GM21576 (cell line): ENCODE measurements at regions not wholly inside any gene's neighbourhood (a gene's known extent, or its start where the extent isn't known, plus 50 kb on each side); places are given as distances from the start of the nearest gene placed in this dataset.
"Not testable (repeated sequence)": the region's sequence is repeated elsewhere in the genome, so short reads cannot be mapped to it uniquely, and the experiment has no call there.

Experiments
- ATAC-seq: cut with Tn5 transposase; IDR thresholded peaks from one replicate; pipeline ENCODE4 v1.9.1; 2021; ENCODE audit warnings: mild to moderate bottlenecking, moderate library complexity; ENCODE audit not compliant: unreplicated experiment

DNA sequence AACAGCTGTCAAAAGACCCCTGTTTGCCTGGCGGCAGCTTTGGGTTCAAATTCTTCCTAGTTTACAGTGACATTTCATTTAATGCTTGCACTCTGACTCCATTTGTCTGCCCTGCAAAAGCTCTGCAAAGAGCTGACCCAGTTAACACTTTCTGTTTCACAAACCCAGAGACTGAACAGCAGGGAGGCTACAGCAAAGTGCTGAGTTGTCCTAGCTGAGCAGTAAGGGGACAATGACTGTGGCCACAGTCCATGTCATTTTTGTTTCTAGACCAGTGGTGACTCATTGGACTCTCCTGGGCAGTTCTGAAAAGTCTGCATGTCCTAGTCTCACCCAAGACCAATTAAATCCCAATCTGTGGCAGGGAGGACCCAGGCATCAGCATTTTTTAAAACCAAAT, 994.8 kb upstream of the WWC1 start:
- ATAC-seq = no peak

DNA sequence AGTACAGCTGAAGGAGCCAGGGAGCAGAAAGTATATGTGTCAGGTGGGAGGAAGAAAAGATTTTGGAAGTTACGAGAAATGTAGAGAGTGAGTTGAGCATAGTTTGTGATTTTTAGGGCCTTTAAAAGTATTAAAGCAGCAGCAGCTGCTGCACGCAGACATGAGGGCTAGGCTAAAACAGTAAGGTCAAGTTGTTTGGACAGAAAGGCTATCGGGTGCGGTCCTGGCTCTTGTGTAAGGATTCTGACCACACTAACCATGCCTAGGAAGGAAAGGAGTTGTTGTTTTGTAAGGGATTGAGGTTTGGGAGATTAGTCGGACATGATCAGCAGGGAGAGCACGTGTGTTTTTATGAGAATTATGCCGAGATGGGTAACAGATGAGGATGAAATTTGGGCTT, 991.6 kb upstream of the WWC1 start:
- ATAC-seq = not testable (repeated sequence)

DNA sequence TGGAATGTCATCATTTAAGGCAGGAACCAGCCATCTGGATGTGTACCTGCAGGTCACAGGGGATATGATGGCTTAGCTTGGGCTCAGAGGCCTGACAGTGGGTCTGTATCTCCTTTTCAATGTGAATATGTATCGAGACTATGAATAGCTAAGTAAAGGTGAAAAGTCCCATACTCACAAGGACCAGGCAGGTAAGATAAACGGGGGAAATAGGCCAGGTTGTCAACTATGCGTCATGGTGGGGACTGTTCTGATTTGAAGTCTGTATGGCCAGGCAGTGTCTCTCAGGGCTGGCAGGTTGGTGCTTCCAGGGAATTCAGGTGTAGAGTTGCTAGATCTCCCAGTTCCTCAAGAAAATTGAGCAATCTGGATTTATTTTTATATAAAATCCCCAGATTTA, 987.9 kb upstream of the WWC1 start:
- no peak for ATAC-seq

DNA sequence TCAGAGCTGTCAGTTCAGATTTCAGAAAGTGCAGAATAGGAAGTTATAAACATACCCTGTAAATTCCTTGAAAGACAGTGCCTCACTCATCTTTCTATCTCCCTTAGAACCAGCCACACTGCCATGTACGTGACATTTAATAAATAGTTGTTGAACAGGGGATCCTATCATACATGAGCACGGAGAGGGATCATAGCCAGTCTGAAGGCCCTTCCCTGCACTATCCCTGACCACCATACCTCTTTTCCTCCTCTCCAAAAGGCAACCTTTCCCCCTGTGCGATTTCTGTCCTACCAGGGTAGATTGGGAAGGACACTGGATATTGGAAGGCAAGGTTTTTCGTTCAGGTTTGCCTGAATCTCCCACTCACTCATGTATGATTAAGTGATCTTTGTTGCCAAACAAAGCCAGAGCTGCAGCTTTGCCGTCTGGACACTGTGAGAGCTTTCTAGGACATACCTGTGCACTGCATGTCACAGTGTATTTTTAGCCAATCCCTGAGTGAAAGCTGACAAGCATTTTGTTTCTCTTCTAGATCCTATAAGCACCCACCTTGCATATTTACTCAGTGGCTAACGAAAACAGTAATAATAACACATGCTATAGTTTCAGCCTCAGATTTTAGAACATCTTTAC, 986.5 kb upstream of the WWC1 start:
- no peak for ATAC-seq

DNA sequence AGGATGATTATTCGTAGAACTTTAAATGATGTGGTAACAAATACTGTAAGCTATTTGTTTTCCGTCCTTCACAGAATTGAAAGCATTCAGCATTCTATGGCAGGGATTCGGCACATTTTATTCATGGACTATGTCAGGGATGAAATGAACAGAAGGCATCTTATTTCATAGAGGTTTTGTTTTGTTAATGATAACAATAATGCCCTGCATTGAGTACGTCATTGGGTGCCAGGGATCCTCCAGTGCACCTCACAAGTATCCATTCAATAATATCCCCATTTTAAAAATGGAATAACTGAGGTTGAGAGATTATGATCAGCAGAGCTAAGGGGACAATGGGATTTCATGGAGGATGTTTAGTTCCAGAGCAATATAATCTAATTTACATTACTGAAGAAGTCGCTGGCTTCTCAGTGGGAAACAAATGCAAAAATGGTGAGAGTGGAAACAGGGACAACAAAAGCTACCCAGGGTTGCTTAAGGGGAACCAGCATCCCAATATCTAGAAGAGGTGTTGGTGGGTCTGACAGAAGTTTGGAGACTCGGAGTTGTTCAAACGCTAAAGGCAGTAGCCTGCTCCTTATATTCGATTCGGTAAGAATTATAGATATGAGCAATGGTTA, 985.7 kb upstream of the WWC1 start:
- no peak for ATAC-seq

DNA sequence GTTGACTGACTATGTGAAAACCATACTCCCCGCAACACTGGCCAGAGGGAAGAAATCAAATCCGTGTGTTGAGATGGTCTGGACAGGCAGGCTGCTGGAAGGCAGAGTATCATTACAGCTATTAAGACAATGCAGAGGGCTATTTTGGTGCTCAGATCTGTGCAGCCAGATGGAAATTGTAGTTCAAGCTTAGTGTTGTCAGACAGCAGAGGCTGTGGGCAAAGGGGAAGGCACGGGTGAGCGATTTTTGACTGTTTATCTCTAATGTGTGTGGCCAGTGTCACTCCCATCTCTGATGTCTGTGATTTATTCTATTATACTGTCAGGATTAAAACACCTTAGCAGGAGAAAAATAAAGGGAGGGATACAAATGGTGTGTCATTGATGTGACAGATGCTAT, 984.4 kb upstream of the WWC1 start:
- no peak for ATAC-seq

DNA sequence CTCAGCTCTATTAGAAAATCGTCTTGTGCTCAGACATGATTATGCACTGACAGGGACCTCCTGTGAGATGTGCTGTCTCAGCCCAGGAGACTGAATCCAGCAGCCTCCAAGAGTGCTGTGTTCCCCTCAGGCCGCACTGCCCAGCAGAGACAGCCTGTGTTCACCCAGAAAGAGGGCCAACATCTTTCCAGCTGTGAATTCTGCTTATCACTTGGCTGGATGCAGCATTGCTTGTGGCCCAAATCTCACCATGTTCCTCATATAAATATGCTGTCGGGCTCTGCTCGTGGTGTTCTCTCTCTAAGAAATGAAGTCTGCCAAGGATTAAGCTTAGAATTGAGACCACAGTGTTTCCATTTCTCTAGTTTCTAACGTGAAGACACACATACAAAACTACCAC, 983.0 kb upstream of the WWC1 start:
- ATAC-seq = no peak

DNA sequence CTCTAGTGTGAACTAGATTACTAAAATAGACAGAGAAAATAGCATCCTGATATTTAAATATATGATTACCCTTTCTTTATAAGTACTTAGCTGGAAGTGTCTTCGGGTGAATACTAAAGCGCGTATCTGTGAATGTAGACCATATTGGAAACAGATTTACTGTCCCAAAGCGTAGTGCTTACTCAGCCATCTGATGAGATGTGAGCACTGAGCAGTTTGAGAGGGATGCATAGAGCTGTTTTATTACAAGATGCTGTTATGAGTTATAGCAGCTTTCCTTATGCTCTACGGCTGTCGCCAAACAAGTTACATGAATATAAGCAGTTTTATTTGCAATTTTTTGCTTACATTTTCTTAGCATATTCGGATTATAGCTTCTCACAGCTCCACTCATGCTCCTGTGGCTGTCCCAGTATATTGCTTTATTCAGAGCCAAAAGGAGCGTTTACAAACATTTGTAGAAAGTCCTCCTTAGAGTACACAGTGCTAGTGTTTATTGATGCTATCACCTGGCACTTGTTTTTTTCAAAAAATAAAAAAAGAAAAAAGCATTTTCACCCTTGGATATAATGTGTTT, 981.4 kb upstream of the WWC1 start:
- ATAC-seq = no peak

DNA sequence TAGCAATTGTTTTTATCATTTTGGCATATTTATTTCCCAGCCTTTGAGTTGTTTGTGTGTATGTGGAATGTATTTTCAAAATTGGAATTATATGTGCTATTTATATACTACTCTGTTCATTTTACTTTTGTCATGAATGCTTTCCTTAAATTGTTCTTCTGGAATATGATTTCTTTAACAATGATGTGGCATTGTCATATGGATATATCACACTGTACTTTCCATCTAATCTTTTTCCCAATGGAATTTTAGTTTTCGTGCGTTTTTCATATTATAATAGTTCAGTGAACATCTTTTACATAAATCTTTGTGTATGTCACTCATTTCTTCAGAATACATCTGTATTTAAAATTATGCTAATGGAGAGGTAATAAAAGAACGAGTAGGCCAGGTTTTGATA, 980.1 kb upstream of the WWC1 start:
- no peak for ATAC-seq

DNA sequence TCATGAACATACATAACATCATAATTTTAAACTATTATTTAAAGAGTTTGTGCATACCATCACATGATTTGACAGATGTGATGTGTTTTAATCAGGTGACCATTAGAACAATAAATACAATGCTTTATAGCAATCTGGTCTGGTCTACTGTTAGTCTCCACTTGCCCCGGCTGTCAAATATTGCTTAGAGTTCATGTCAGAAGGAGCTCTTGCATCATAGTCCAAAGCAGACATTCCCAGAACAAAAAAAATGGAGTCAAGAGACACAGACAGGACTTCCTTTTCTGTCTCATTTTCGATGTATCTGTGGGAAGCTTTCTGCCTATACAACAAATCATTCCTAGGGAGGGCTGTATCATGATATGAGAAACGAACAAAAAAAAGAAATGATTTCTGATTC, 979.2 kb upstream of the WWC1 start:
- no peak for ATAC-seq

DNA sequence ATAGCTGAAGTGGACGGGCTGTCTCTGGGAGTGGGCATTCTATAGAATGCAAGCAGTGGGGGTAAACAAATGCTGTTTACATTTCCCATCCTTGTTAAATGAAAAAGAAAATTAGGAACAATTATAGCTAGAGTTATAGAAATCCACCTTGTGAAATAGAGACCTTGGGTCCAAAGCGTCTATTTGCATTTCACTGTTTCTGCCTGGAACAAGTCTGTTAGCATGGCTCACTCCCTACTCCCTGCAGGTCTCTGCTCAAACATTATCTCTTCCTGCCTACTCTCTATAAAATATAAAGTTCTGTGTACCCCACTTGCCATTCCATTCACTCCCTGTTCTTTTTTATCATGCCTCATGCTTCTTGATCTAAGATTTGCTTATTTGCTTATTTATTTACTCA, 975.7 kb upstream of the WWC1 start:
- ATAC-seq = no peak

DNA sequence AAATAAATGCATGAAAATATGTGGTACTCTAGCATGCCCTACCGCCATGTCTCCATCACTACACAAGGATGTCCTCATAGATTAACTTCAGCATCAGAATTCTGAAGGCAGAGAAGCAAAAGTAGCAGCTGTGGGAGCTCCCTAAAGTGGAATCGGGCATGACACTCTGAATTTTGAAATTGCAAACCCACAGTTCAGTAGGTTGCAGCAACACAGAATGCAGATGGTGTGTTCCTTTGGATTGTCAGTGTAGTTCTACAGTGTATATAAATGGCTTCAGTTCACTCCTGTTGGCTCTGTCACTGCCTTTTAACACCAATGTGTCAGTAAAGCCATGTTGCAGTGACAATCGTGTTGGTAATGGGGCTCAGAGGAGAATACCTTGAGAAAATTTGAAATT, 973.6 kb upstream of the WWC1 start:
- no peak for ATAC-seq

DNA sequence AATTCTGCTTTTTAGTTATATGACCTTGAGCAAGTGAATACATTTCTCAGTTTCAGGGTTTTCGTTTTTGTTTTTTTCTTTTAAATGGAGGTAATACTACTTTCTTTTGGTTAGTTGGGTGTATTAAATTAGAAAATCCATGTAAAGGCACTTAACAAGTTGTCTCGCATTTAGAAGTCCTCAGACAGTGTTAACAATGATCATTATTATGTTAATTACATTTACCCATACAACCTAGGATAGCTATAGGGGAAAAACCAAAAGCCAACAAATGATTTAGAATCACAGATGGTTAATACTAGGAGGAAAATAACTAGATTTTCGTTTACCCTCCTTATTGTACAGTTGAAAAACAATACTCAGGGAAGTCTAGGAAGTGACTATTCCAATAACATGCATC, 972.2 kb upstream of the WWC1 start:
- no peak for ATAC-seq

DNA sequence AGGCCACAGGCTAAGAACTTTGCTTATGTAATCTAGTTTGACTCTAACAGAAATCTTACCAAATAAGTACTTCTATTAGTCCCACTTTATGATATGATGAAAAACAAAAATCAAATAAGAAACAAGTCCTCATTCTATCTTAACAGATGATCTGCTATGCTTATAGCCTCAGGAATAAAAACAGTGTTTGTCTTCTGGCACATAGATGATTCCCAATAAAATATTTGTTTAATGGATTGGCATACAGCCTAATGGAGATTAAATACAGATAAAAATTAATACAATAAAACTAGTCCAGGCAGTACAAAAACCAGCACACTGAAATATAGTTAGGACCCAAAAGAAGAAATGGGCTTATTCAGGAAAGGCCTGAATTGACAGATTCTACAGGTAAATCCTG, 971.4 kb upstream of the WWC1 start:
- ATAC-seq = no peak

DNA sequence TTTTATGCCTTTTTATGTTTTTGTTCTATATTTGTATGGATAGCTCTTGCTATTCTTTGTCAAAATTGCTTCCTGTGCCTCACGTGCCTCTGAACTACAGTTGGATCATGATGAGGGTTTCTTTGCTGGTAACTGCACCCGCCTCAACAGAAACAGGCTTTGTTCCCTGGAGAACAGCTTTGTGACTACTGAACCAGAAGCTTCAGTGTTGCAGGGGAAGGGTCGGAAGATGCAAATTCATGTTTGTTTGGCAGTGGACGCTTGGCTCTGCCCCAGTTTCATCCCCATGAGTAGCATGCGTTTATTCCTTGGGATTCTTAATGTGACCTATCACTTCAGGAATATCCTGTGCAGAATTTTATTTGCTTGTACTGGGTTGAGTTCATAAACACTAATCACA, 959.1 kb upstream of the WWC1 start:
- ATAC-seq = no peak

DNA sequence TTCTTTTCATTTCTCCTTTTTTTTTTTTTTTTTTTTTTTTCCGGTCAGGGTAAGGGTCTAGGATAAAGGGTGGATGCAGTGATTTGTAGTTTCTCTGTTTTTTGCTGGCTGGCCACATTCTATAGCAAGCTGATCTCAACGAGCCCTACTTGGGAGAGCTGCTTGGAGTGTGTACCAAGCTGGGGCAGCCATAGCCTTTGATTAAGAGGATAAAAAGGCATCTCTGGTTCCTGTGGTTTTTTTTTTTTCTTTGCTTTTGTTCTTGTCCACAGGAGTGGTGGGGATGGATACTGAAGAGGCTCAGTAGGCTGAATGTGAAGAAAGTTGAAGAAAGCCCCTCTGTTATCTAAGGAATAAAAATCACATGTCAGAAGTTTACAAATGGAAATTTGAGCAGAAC, 955.3 kb upstream of the WWC1 start:
- ATAC-seq = no peak

DNA sequence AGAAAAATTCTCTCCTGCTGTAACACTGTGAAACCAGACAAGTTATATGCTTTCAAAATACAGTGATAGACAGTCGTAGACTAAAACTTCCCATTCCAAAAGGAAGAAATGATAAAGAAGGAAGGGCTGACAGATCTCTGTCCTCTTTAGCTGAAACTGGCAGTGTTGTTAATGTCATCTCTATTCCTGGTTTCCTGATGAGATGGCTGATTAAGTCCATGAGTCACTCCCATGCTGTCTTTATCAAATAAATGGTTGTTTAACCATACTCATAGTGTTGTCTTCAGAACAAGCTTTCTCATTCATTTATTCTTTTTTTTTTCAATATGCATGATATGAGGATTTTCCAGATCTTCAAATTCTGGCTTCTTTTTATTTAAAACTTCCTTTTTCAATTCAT, 952.2 kb upstream of the WWC1 start:
- no peak for ATAC-seq

DNA sequence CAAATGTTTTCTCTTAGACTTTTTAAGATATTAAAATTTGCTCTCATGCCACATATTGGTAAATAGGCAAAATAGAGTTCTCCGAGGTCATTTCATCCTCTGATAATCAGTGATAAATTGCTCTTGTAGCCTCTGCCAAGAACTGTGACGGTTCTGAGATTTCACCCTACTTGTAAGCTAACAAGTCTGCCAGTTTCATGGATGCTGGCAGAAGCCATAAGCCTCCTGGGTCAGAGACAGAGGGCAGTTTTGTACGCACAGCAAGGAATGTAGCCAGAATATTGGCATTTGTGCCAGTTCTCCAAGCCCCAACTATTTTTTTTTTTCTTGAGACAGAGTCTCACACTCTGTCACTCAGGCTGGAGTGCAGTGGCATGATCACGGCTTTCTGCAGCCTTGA, 945.0 kb upstream of the WWC1 start:
- no peak for ATAC-seq

DNA sequence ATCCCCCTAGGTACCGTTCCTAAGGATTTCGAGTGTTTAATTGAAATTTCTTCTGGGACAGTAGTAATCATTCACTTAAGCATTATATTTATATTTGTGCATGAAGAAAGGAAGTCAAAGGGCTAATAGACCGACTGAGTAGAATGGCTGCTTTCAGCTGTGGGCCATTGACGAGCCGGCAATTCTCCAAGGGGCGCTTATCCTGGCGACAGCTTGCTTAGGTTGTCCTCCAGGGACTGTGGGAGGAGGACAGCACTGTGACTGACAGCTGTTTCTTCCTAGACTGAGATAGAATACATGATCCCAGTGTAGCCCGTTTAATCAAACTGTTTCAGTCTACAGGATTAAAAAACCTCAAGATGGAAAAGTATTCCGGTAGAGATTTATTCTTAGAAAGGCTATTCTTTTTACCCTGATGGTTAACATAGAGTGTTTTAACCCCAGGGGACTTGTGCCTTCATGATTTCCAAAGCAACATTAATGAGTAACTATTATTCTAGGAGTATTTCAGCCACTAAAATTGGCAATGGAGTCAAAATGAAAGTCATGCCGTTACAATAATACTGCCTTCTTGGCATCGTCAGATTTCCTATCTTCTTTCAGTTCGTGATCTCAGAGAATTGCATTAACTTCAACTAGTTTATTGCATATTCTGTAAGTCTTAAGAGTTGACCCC, 943.1 kb upstream of the WWC1 start:
- no peak for ATAC-seq

DNA sequence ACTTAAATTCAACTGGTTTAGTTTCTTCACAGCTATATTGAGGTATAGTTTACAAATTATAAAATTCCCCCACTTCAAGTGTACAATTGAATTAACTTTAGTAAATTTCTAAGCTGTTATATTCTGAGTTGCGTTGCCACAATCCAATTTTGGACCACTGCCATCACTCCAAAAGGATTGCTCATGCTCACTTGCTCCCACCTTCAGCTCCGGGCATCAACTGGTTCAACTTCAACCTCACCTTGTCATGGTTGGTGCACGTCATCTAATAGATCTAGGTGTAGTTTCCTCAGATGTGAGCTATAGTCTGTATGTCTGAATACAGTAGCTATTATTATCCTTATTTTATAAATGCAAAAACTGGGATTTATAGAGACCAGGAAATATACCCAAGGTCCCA, 942.5 kb upstream of the WWC1 start:
- ATAC-seq = no peak

DNA sequence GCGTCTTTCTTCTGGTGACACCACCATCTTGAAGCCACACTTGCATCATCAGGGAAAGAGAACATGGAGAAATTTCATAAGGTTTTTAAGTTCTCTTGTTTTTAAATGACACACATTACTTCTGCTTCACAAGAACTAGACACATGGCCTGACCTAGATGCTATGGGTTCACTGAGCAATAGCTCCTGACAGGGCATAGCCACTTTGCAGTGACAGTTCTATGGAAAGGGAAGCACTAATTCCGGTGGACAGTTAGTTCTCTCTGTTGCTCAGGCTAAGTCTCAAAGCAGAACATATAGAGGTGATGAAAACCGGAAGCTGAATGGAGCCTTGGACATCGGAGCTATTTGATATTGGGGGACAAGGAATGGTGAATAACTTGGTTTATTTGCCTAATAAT, 940.1 kb upstream of the WWC1 start:
- ATAC-seq = no peak

DNA sequence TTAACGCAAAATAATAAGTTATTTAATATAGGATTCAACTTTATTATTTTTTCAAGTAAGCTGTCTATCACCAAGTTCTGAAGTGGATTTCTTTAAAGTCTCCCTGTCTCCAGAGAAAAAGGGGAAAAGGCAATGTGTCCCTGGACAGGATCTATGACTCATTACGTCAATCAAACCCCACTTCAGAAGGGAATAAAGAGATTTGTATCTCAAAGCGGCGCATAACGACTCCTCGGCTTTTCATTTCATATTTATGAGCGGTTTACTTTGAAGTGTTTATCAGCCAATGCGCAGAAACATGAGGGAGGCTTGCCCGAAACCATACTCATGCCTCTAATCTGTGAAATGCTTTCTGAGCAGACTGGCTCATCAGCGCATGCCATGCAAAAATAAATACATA, 938.6 kb upstream of the WWC1 start:
- no peak for ATAC-seq
